ENCODE measurements at regions not wholly inside any gene's neighbourhood (a gene's known extent, or its start where the extent isn't known, plus 50 kb on each side); places are given as distances from the start of the nearest gene placed in this dataset.

GRCh38 chr6:6908121-6908520, 199.6 kb upstream of the RREB1 start:
- TF ChIP-seq POLR2A (IDR thresholded peaks at IDR 0.05) (no peak), CTCF (IDR thresholded peaks at IDR 0.05) (no peak), POLR2AphosphoS5 (IDR thresholded peaks at IDR 0.05) (no peak), EP300 (IDR thresholded peaks at IDR 0.05) (no peak)

Measured in stomach (tissue), 4 donors.